DND-41 (cell line): ENCODE measurements at regions not wholly inside any gene's neighbourhood (a gene's known extent, or its start where the extent isn't known, plus 50 kb on each side); places are given as distances from the start of the nearest gene placed in this dataset.

Source experiments
- CTCF ChIP-seq: IDR thresholded peaks from 2 replicates; pipeline ENCODE4 v1.5.1; 2012; ENCODE audit warnings: borderline replicate concordance, low read length, moderate library complexity, mild to moderate bottlenecking; ENCODE audit not compliant: poor library complexity, severe bottlenecking; ENCODE audit errors: extremely low read depth
- EZH2 ChIP-seq: IDR thresholded peaks from 3 replicates; pipeline ENCODE4 v1.6.1; 2012; ENCODE audit warnings: borderline replicate concordance, low read depth, mild to moderate bottlenecking, moderate library complexity, low read length, inconsistent platforms; ENCODE audit not compliant: severe bottlenecking

GRCh38 chr4:66633477-66633876, 911.8 kb downstream of the CENPC start:
- TF ChIP-seq CTCF: no peak
- TF ChIP-seq EZH2: no peak
